HCT116 (cell line): ENCODE measurements at regions not wholly inside any gene's neighbourhood (a gene's known extent, or its start where the extent isn't known, plus 50 kb on each side); places are given as distances from the start of the nearest gene placed in this dataset.

Source experiments
- CEBPB ChIP-seq: IDR thresholded peaks from 2 replicates; pipeline ENCODE4 v1.6.1; 2012; ENCODE audit warnings: low read depth
- EZH2phosphoT487 ChIP-seq: fragments of 200-600 bp; IDR thresholded peaks from 2 replicates; pipeline ENCODE4 v1.6.1; 2018; ENCODE audit warnings: antibody characterized with exemption, borderline replicate concordance
- POLR2A ChIP-seq: IDR thresholded peaks from 2 replicates; pipeline ENCODE4 v1.7.0; 2011; ENCODE audit warnings: borderline replicate concordance; ENCODE audit not compliant: insufficient read depth, insufficient read length; ENCODE audit errors: extremely low read depth
- TCF7L2 ChIP-seq: IDR thresholded peaks from 2 replicates; pipeline ENCODE4 v1.7.0; 2011; ENCODE audit warnings: borderline replicate concordance, inconsistent platforms; ENCODE audit not compliant: insufficient read depth, insufficient read length; ENCODE audit errors: extremely low read depth
- TF ChIP-seq, protein P1 (sequence below), 3 experiments: fragments of 200-600 bp in 1 of 3; sonication (generic) in 1 of 3; IDR thresholded peaks in 2 of 3; conservative IDR thresholded peaks in 1 of 3; 2 replicates each; pipeline ENCODE4 v1.5.1; 2012 to 2017; ENCODE audit warnings: low read depth in 2 of 3, low read length in 2 of 3, antibody characterized with exemption in 1 of 3, borderline replicate concordance in 1 of 3, control low read depth in 1 of 3, mild to moderate bottlenecking in 1 of 3, mixed read lengths in 1 of 3, mixed run types in 1 of 3, moderate library complexity in 1 of 3; ENCODE audit not compliant: insufficient read depth in 1 of 3

DNA sequence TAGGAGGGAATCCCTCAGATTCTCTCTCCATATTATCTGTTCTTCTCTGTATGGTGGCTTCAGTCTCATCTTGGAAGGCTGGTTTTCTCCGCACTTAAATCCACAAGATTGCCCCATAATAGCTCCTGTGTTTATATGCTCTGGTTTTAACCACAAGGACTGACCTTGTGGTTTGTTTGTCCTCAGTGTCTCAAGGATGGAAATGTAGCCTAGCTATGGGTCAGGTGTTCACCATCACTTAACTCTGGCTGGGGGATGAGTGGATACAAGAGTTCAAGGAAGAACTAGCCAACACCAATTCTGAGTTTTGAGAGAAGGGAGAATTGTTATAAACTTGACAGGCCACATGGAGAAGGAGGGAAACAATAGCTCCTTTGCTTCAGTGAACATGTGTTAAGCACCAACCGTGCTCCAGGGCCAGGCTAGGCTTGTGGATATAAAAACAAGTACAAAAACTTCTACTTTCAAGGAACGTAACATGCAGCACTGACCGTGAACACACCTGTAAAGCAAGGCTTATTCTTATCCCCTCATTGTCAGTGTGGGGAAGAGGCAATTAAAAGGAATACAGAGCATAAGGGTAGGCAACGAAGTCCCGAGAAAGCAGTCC lies 75.6 kb upstream of the VLDLR start:
- TF ChIP-seq, protein P1, sequence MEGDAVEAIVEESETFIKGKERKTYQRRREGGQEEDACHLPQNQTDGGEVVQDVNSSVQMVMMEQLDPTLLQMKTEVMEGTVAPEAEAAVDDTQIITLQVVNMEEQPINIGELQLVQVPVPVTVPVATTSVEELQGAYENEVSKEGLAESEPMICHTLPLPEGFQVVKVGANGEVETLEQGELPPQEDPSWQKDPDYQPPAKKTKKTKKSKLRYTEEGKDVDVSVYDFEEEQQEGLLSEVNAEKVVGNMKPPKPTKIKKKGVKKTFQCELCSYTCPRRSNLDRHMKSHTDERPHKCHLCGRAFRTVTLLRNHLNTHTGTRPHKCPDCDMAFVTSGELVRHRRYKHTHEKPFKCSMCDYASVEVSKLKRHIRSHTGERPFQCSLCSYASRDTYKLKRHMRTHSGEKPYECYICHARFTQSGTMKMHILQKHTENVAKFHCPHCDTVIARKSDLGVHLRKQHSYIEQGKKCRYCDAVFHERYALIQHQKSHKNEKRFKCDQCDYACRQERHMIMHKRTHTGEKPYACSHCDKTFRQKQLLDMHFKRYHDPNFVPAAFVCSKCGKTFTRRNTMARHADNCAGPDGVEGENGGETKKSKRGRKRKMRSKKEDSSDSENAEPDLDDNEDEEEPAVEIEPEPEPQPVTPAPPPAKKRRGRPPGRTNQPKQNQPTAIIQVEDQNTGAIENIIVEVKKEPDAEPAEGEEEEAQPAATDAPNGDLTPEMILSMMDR (IDR thresholded peaks at IDR 0.05 in 2 of 3, conservative IDR thresholded peaks at IDR 0.05 in 1 of 3; ENCODE audit: borderline replicate concordance in 1 of 3, insufficient read depth in 1 of 3, low read depth in 2 of 3, low read length in 2 of 3): no peak
- TF ChIP-seq EZH2phosphoT487: no peak
- no peak for TF ChIP-seq POLR2A
- TF ChIP-seq TCF7L2: no peak
- TF ChIP-seq CEBPB: no peak
